AG09309 (cell line): ENCODE measurements at regions not wholly inside any gene's neighbourhood (a gene's known extent, or its start where the extent isn't known, plus 50 kb on each side); places are given as distances from the start of the nearest gene placed in this dataset.
A peak's percentile ranks its signal among the peaks of the same experiment; 100 is the strongest.

Experiments
- DNase-seq: peaks from one replicate; pipeline ENCODE4 v3.0.0-alpha.2; 2010; ENCODE audit warnings: low read depth
- H3K4me3 ChIP-seq: 2 replicates; pipeline ENCODE4 v1.5.1; 2011; ENCODE audit warnings: mild to moderate bottlenecking, low read depth, low read length, moderate library complexity; ENCODE audit not compliant: control insufficient read depth
- CTCF ChIP-seq: IDR thresholded peaks from 2 replicates; pipeline ENCODE4 v1.5.1; 2011; ENCODE audit warnings: mild to moderate bottlenecking, low read depth, low read length, inconsistent platforms; ENCODE audit not compliant: insufficient read depth, control insufficient read depth; ENCODE audit errors: missing control alignments

GRCh38 chr9:3628239-3628638, 102.4 kb upstream of the RFX3 start:
- no peak overlapping the region for H3K4me3 ChIP-seq
- no peak for TF ChIP-seq CTCF
- no peak for DNase-seq

- DNase-seq, result no peak
- H3K4me3 ChIP-seq, result no peak overlapping the region
- no peak for TF ChIP-seq CTCF
Measured at GRCh38 chr9:3608011-3608410, 82.2 kb upstream of the RFX3 start.

GRCh38 chr9:3600672-3601071, 74.9 kb upstream of the RFX3 start:
- no peak overlapping the region for H3K4me3 ChIP-seq
- no peak for DNase-seq
- no peak for TF ChIP-seq CTCF

- H3K4me3 ChIP-seq, result no peak overlapping the region
- DNase-seq, result no peak
- no peak for TF ChIP-seq CTCF
Measured at GRCh38 chr9:3597792-3598191, 72.0 kb upstream of the RFX3 start.

GRCh38 chr9:3586066-3586465, 60.3 kb upstream of the RFX3 start:
- no peak for TF ChIP-seq CTCF
- no peak for DNase-seq
- H3K4me3 ChIP-seq, result no peak overlapping the region

GRCh38 chr9:3585606-3586005, 59.8 kb upstream of the RFX3 start:
- TF ChIP-seq CTCF, result no peak
- no peak for DNase-seq
- no peak overlapping the region for H3K4me3 ChIP-seq

GRCh38 chr9:3578786-3579185, 53.0 kb upstream of the RFX3 start:
- peak; percentile 54 for DNase-seq
- no peak for TF ChIP-seq CTCF
- no peak overlapping the region for H3K4me3 ChIP-seq
